HCT116 (cell line): ENCODE measurements at regions not wholly inside any gene's neighbourhood (a gene's known extent, or its start where the extent isn't known, plus 50 kb on each side); places are given as distances from the start of the nearest gene placed in this dataset.

Experiments used
- ELF1 ChIP-seq: IDR thresholded peaks from 2 replicates; pipeline ENCODE4 v1.6.1; 2012; ENCODE audit warnings: low read depth, borderline replicate concordance
- POLR2AphosphoS5 ChIP-seq: IDR thresholded peaks from 2 replicates; pipeline ENCODE4 v1.6.1; 2011; ENCODE audit warnings: mild to moderate bottlenecking, low read depth, low read length, moderate library complexity
- SP1 ChIP-seq: IDR thresholded peaks from 2 replicates; pipeline ENCODE4 v1.6.1; 2012; ENCODE audit warnings: low read depth
- TF ChIP-seq, protein P1 (sequence below), 3 experiments: fragments of 200-600 bp in 1 of 3; sonication (generic) in 1 of 3; IDR thresholded peaks in 2 of 3; conservative IDR thresholded peaks in 1 of 3; 2 replicates each; pipeline ENCODE4 v1.5.1; 2012 to 2017; ENCODE audit warnings: low read depth in 2 of 3, low read length in 2 of 3, antibody characterized with exemption in 1 of 3, borderline replicate concordance in 1 of 3, control low read depth in 1 of 3, mild to moderate bottlenecking in 1 of 3, mixed read lengths in 1 of 3, mixed run types in 1 of 3, moderate library complexity in 1 of 3; ENCODE audit not compliant: insufficient read depth in 1 of 3

DNA sequence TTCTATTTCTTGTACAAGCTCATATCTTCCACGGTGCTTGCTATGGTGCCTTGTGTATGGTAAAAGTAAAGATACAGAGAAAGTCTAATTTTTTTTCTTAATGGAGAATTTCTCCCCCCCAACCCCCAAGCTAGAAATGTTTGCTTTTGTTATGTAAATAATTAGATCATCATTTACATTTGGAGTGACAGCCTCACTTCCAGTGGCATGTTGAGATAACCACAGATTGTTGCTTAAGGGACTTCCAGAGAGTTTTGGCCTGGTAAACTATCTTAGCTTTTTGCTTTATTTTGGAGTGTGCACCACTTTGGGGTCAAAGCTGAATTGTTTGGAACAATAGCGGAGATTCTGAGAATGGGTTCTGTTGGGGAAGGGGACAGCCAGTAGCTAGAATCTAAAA is 129.7 kb downstream of the ZNF365 start:
- no peak for TF ChIP-seq ELF1
- no peak for TF ChIP-seq SP1
- TF ChIP-seq POLR2AphosphoS5, result no peak
- TF ChIP-seq, protein P1, sequence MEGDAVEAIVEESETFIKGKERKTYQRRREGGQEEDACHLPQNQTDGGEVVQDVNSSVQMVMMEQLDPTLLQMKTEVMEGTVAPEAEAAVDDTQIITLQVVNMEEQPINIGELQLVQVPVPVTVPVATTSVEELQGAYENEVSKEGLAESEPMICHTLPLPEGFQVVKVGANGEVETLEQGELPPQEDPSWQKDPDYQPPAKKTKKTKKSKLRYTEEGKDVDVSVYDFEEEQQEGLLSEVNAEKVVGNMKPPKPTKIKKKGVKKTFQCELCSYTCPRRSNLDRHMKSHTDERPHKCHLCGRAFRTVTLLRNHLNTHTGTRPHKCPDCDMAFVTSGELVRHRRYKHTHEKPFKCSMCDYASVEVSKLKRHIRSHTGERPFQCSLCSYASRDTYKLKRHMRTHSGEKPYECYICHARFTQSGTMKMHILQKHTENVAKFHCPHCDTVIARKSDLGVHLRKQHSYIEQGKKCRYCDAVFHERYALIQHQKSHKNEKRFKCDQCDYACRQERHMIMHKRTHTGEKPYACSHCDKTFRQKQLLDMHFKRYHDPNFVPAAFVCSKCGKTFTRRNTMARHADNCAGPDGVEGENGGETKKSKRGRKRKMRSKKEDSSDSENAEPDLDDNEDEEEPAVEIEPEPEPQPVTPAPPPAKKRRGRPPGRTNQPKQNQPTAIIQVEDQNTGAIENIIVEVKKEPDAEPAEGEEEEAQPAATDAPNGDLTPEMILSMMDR (IDR thresholded peaks at IDR 0.05 in 2 of 3, conservative IDR thresholded peaks at IDR 0.05 in 1 of 3; ENCODE audit: borderline replicate concordance in 1 of 3, insufficient read depth in 1 of 3, low read depth in 2 of 3, low read length in 2 of 3), result no peak
